ENCODE measurements at regions not wholly inside any gene's neighbourhood (a gene's known extent, or its start where the extent isn't known, plus 50 kb on each side); places are given as distances from the start of the nearest gene placed in this dataset.

DNA sequence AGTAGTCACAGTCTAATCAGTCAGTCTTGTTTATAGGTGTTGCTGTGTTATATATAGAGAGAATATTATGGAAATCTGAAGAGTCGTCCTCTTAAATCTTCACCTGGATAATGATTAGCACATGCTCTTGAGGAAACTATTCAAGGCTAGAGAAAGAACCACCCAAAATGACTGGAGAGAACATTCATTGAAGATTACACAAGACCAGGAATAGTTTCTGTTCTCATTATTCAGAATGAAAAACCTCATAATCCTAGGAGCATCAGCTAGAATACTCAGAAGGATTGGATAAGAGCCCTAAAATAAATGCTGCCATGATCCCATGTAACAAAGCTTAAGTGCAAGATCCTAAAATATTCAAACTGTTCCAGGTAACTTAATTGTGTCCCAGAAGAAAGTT is 278.2 kb upstream of the PREP start:
- TF ChIP-seq POLR2A (IDR thresholded peaks at IDR 0.05; ENCODE audit: low read depth, low read length) (no peak), POLR2AphosphoS5 (IDR thresholded peaks at IDR 0.05; ENCODE audit: low read depth, low read length) (no peak), TAF1 (IDR thresholded peaks at IDR 0.05; ENCODE audit: borderline replicate concordance, low read depth, low read length) (no peak)

Data from GM12892 (cell line).